Esophagus muscularis mucosa (tissue), 3 donors: ENCODE measurements at regions not wholly inside any gene's neighbourhood (a gene's known extent, or its start where the extent isn't known, plus 50 kb on each side); places are given as distances from the start of the nearest gene placed in this dataset.

Source experiments
- POLR2AphosphoS5 ChIP-seq, 2 donors: sonication (generic); formaldehyde crosslinking; IDR thresholded peaks; one replicate each; pipeline ENCODE4 v1.6.1; 2017; ENCODE audit warnings: antibody characterized with exemption in 2 of 2
- TF ChIP-seq, protein P1 (sequence below), 3 experiments: fragments of 200-600 bp in 2 of 3; fragments of 450-650 bp in 1 of 3; sonication (generic) in 2 of 3; IDR thresholded peaks; one replicate each; pipeline ENCODE4 v1.5.1; 2017 to 2019; ENCODE audit warnings: antibody characterized with exemption in 3 of 3, mild to moderate bottlenecking in 2 of 3, moderate library complexity in 1 of 3

DNA sequence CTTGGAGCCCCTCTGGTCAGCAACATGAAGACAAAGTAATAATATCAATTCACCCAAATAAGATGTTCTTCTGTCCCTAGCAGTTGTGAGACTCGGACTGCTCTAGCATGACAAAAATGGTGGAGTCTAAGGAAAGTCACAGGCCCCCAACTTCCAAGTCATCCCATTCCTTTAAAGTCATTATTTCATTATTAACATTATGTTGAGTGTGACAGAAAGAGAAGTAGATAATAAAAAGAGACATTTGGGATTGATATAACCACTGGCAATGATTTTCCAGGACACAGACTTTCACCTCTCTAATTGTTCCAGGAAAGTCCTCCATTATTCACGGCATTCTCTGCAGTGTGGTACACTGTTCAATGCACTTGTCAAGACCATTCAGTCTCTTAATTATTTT, 1533.0 kb upstream of the TENM4 start:
- TF ChIP-seq POLR2AphosphoS5 (IDR thresholded peaks at IDR 0.05) = no peak
- TF ChIP-seq, protein P1, sequence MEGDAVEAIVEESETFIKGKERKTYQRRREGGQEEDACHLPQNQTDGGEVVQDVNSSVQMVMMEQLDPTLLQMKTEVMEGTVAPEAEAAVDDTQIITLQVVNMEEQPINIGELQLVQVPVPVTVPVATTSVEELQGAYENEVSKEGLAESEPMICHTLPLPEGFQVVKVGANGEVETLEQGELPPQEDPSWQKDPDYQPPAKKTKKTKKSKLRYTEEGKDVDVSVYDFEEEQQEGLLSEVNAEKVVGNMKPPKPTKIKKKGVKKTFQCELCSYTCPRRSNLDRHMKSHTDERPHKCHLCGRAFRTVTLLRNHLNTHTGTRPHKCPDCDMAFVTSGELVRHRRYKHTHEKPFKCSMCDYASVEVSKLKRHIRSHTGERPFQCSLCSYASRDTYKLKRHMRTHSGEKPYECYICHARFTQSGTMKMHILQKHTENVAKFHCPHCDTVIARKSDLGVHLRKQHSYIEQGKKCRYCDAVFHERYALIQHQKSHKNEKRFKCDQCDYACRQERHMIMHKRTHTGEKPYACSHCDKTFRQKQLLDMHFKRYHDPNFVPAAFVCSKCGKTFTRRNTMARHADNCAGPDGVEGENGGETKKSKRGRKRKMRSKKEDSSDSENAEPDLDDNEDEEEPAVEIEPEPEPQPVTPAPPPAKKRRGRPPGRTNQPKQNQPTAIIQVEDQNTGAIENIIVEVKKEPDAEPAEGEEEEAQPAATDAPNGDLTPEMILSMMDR (IDR thresholded peaks at IDR 0.05) = no peak
